Retinal pigment epithelial cell (primary cell): ENCODE measurements at regions not wholly inside any gene's neighbourhood (a gene's known extent, or its start where the extent isn't known, plus 50 kb on each side); places are given as distances from the start of the nearest gene placed in this dataset.
"Not testable (repeated sequence)": the region's sequence is repeated elsewhere in the genome, so short reads cannot be mapped to it uniquely, and the experiment has no call there.

Source experiments
- DNase-seq: peaks from one replicate; pipeline ENCODE4 v3.0.0-alpha.2; 2010; ENCODE audit warnings: low read depth
- H3K4me3 ChIP-seq: 2 replicates; pipeline ENCODE4 v1.5.1; 2011; ENCODE audit warnings: mild to moderate bottlenecking, low read length, control low read depth, moderate library complexity
- CTCF ChIP-seq: conservative IDR thresholded peaks from 2 replicates; pipeline ENCODE4 v1.5.1; 2011; ENCODE audit warnings: low read depth, low read length, control low read depth, inconsistent platforms

- no peak for TF ChIP-seq CTCF
- DNase-seq, result no peak
- no peak overlapping the region for H3K4me3 ChIP-seq
These were observed 423.3 kb downstream of the GPAT3 start for GRCh38 chr4:83959160-83959559.

GRCh38 chr4:83947830-83948193 is 411.9 kb downstream of the GPAT3 start:
- no peak for TF ChIP-seq CTCF
- H3K4me3 ChIP-seq, result no peak overlapping the region
- DNase-seq, result no peak

GRCh38 chr4:83947125-83947829 is 411.4 kb downstream of the GPAT3 start:
- H3K4me3 ChIP-seq, result no peak overlapping the region
- TF ChIP-seq CTCF, result no peak
- no peak for DNase-seq

- not testable (repeated sequence) for DNase-seq
These were observed 407.8 kb downstream of the GPAT3 start for GRCh38 chr4:83943691-83944090.

GRCh38 chr4:83932750-83933391 is 397.0 kb downstream of the GPAT3 start:
- no peak for TF ChIP-seq CTCF
- H3K4me3 ChIP-seq, result no peak overlapping the region
- DNase-seq, result no peak

More at GRCh38 chr4:83943691-83944090, 407.8 kb downstream of the GPAT3 start:
- not testable (repeated sequence) for H3K4me3 ChIP-seq

GRCh38 chr4:83931659-83932438 is 395.9 kb downstream of the GPAT3 start:
- no peak for TF ChIP-seq CTCF
- H3K4me3 ChIP-seq, result no peak overlapping the region
- DNase-seq, result no peak

GRCh38 chr4:83929550-83929949 is 393.6 kb downstream of the GPAT3 start:
- no peak overlapping the region for H3K4me3 ChIP-seq
- no peak for TF ChIP-seq CTCF
- no peak for DNase-seq
